Astrocyte (in vitro differentiated cells and primary cell): ENCODE measurements at regions not wholly inside any gene's neighbourhood (a gene's known extent, or its start where the extent isn't known, plus 50 kb on each side); places are given as distances from the start of the nearest gene placed in this dataset.
"Not testable (repeated sequence)": the region's sequence is repeated elsewhere in the genome, so short reads cannot be mapped to it uniquely, and the experiment has no call there.

Experiments
- DNase-seq: peaks from one replicate; pipeline ENCODE4 v3.0.0-alpha.2; 2010; ENCODE audit warnings: low read depth
- FAIRE-seq: peaks from 2 replicates; lab custom pipeline; 2011; peaks lifted over from hg19 to GRCh38; lab: Jason Lieb, UNC
- H2AFZ ChIP-seq: 2 replicates; pipeline ENCODE4 v1.6.0; 2012; ENCODE audit warnings: low read depth, low read length, inconsistent platforms
- H3K27ac ChIP-seq: 2 replicates; pipeline ENCODE4 v1.5.1; 2011; ENCODE audit warnings: low read depth, low read length, inconsistent platforms
- H3K27me3 ChIP-seq: 2 replicates; pipeline ENCODE4 v1.6.0; 2011; ENCODE audit warnings: low read length, inconsistent platforms; ENCODE audit not compliant: insufficient read depth
- H3K36me3 ChIP-seq: 2 replicates; pipeline ENCODE4 v1.5.1; 2011; ENCODE audit warnings: low read length, inconsistent platforms; ENCODE audit not compliant: insufficient read depth
- H3K4me1 ChIP-seq: 2 replicates; pipeline ENCODE4 v1.5.1; 2011; ENCODE audit warnings: low read length, inconsistent platforms; ENCODE audit not compliant: insufficient read depth
- H3K4me2 ChIP-seq: 2 replicates; pipeline ENCODE4 v1.6.0; 2012; ENCODE audit warnings: low read length, inconsistent platforms
- H3K4me3 ChIP-seq: 2 replicates; pipeline ENCODE4 v1.5.1; 2011; ENCODE audit warnings: low read depth, mild to moderate bottlenecking, low read length, inconsistent platforms; ENCODE audit not compliant: insufficient read depth
- H3K79me2 ChIP-seq: 2 replicates; pipeline ENCODE4 v1.6.0; 2012; ENCODE audit warnings: mild to moderate bottlenecking, low read length, inconsistent platforms; ENCODE audit not compliant: insufficient read depth
- H3K9ac ChIP-seq: 2 replicates; pipeline ENCODE4 v1.6.0; 2012; ENCODE audit warnings: mild to moderate bottlenecking, low read length, inconsistent platforms
- H3K9me3 ChIP-seq: 2 replicates; pipeline ENCODE4 v1.5.1; 2012; ENCODE audit warnings: low read depth, mild to moderate bottlenecking, low read length, inconsistent platforms; ENCODE audit not compliant: insufficient read depth
- H4K20me1 ChIP-seq: 2 replicates; pipeline ENCODE4 v1.6.0; 2012; ENCODE audit warnings: low read length, inconsistent platforms; ENCODE audit not compliant: insufficient read depth
- H3K27ac Mint-ChIP-seq: one replicate; pipeline ENCODE4 v1.8.0; 2021; ENCODE audit warnings: mild to moderate bottlenecking, mixed read lengths; ENCODE audit not compliant: unreplicated experiment
- H3K27me3 Mint-ChIP-seq: one replicate; pipeline ENCODE4 v1.8.0; 2021; ENCODE audit warnings: low read depth, mixed read lengths; ENCODE audit not compliant: unreplicated experiment
- H3K36me3 Mint-ChIP-seq: one replicate; pipeline ENCODE4 v1.8.0; 2021; ENCODE audit warnings: low read depth, mixed read lengths; ENCODE audit not compliant: unreplicated experiment
- H3K4me1 Mint-ChIP-seq: one replicate; pipeline ENCODE4 v1.8.0; 2021; ENCODE audit warnings: low read depth, mixed read lengths; ENCODE audit not compliant: unreplicated experiment
- H3K4me3 Mint-ChIP-seq: one replicate; pipeline ENCODE4 v1.8.0; 2021; ENCODE audit warnings: mild to moderate bottlenecking, moderate library complexity, mixed read lengths; ENCODE audit not compliant: unreplicated experiment
- H3K9me3 Mint-ChIP-seq: one replicate; pipeline ENCODE4 v1.8.0; 2021; ENCODE audit warnings: mild to moderate bottlenecking, mixed read lengths; ENCODE audit not compliant: unreplicated experiment
- EZH2 ChIP-seq: IDR thresholded peaks from 2 replicates; pipeline ENCODE4 v1.6.1; 2012; ENCODE audit warnings: mild to moderate bottlenecking, low read length, inconsistent platforms; ENCODE audit not compliant: insufficient read depth
- TF ChIP-seq, protein P1 (sequence below): IDR thresholded peaks from 2 replicates; pipeline ENCODE4 v1.5.1; 2011; ENCODE audit warnings: low read depth, mild to moderate bottlenecking, inconsistent platforms, low read length, moderate library complexity; ENCODE audit not compliant: insufficient read depth

DNA sequence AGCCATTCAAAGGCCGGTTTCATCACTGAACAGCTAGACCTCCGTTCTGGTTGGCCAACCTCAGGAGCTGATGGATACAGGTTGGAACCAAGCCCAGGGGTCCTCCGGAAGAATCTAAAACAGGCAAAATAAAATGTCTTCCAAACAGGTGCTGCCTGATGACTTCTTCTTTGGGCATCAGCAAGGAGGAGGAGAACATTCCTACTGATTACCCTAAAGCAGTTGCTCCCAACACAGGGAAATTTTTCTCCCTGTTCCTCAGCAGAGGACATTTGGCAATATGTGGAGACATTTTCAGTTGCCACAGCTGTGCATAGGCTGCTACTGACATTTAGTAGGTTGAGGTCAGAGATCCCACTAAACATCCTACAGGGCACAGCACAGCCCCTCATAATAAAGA lies 319.3 kb upstream of the PPARGC1A start:
- Histone ChIP-seq H4K20me1 (no peaks in the 10 kb centered on the region), H3K9ac (no peak overlapping the region), H3K4me3 (no peak overlapping the region), H3K27ac (no peak overlapping the region), H3K79me2 (no peaks in the 10 kb centered on the region), H3K9me3 (no peaks in the 10 kb centered on the region), H3K36me3 (no peaks in the 10 kb centered on the region), H3K4me1 (peaks cover 8% of the 10 kb centered on the region), H2AFZ (no peak overlapping the region), H3K4me2 (no peak overlapping the region), H3K27me3 (no peaks in the 10 kb centered on the region)
- Mint-ChIP-seq H3K36me3 (no peaks in the 10 kb centered on the region), H3K4me1 (no peaks in the 10 kb centered on the region), H3K9me3 (no peaks in the 10 kb centered on the region), H3K27ac (no peak overlapping the region), H3K4me3 (no peak overlapping the region), H3K27me3 (no peaks in the 10 kb centered on the region)
- FAIRE-seq (no peak), DNase-seq (no peak)
- no peak for TF ChIP-seq EZH2
- TF ChIP-seq, protein P1, sequence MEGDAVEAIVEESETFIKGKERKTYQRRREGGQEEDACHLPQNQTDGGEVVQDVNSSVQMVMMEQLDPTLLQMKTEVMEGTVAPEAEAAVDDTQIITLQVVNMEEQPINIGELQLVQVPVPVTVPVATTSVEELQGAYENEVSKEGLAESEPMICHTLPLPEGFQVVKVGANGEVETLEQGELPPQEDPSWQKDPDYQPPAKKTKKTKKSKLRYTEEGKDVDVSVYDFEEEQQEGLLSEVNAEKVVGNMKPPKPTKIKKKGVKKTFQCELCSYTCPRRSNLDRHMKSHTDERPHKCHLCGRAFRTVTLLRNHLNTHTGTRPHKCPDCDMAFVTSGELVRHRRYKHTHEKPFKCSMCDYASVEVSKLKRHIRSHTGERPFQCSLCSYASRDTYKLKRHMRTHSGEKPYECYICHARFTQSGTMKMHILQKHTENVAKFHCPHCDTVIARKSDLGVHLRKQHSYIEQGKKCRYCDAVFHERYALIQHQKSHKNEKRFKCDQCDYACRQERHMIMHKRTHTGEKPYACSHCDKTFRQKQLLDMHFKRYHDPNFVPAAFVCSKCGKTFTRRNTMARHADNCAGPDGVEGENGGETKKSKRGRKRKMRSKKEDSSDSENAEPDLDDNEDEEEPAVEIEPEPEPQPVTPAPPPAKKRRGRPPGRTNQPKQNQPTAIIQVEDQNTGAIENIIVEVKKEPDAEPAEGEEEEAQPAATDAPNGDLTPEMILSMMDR: no peak

DNA sequence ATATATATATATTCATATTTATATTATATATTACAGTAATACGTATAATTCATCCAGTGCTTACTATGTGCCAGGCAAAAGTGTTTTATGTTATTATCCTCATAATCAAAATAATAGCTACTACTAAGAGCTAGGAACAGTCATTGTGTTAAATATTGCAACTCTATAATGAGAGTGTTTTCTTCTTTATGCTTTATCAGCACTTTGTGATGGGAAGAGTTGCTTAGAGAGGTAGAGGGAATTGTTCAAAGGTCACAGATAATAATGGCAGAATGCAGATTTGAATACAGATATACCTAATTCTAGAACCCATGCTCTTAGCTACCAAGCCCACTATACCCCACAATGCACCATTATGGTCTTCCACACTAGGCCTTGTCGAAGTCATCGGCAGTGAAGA lies 318.8 kb upstream of the PPARGC1A start:
- no peak overlapping the region for H3K4me3 ChIP-seq
- DNase-seq (no peak), FAIRE-seq (no peak)
- peaks cover 8% of the 10 kb centered on the region for H3K4me1 ChIP-seq
- H3K27ac ChIP-seq: no peak overlapping the region
- H3K36me3 ChIP-seq: no peaks in the 10 kb centered on the region
- no peak overlapping the region for H3K9ac ChIP-seq
- no peaks in the 10 kb centered on the region for H3K9me3 ChIP-seq
- Mint-ChIP-seq H3K27me3 (no peaks in the 10 kb centered on the region), H3K27ac (no peak overlapping the region), H3K9me3 (no peaks in the 10 kb centered on the region), H3K4me1 (no peaks in the 10 kb centered on the region), H3K4me3 (no peak overlapping the region), H3K36me3 (no peaks in the 10 kb centered on the region)
- H2AFZ ChIP-seq: no peak overlapping the region
- H3K27me3 ChIP-seq: no peaks in the 10 kb centered on the region
- no peak for TF ChIP-seq EZH2
- TF ChIP-seq, protein P1: no peak
- no peaks in the 10 kb centered on the region for H4K20me1 ChIP-seq
- H3K79me2 ChIP-seq: no peaks in the 10 kb centered on the region
- no peak overlapping the region for H3K4me2 ChIP-seq

DNA sequence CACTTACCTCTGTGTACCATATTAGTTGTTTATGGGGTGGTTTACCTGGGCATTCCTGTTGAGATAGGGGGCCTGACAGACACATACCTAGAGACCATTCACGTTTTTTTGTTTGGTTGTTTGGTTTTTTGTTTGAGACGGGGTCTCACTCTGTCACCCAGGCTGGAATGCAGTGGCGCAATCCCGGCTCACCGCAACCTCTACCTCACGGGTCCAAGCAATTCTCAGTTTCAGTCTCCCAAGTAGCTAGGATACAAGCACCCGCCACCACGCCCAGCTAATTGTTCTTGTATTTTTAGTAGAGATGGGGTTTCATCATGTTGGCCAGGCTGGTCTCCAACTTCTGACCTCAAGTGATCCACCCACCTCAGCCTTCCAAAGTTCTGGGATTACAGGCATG lies 314.9 kb upstream of the PPARGC1A start:
- FAIRE-seq: not testable (repeated sequence)

More for the DNA sequence above, 314.9 kb upstream of the PPARGC1A start:
- H3K4me3 ChIP-seq, H3K4me2 ChIP-seq, H3K9me3 ChIP-seq, H3K36me3 ChIP-seq, H3K27me3 Mint-ChIP-seq, H3K9ac ChIP-seq, H3K27ac Mint-ChIP-seq, H3K36me3 Mint-ChIP-seq, DNase-seq, H3K4me1 ChIP-seq, H3K27me3 ChIP-seq, H3K4me3 Mint-ChIP-seq, H2AFZ ChIP-seq, H4K20me1 ChIP-seq, H3K9me3 Mint-ChIP-seq, H3K79me2 ChIP-seq, H3K27ac ChIP-seq, H3K4me1 Mint-ChIP-seq: not testable (repeated sequence)
